SJSA1 (cell line): ENCODE measurements at regions not wholly inside any gene's neighbourhood (a gene's known extent, or its start where the extent isn't known, plus 50 kb on each side); places are given as distances from the start of the nearest gene placed in this dataset.
A peak's percentile ranks its signal among the peaks of the same experiment; 100 is the strongest.

Source experiments
- DNase-seq, 2 experiments: peaks; one replicate each; pipeline ENCODE4 v3.0.0-alpha.2; 2015 to 2020; ENCODE audit warnings: low spot score in 2 of 2, low read depth in 1 of 2
- H3K27ac ChIP-seq: fragments of 250-450 bp; sonication (Bioruptor Pico); 2 replicates; pipeline ENCODE4 v1.5.1; 2020; ENCODE audit warnings: mild to moderate bottlenecking, moderate library complexity
- H3K27me3 ChIP-seq: fragments of 250-450 bp; sonication (Bioruptor Pico); replicated peaks from 2 replicates; pipeline ENCODE4 v1.5.1; 2020; ENCODE audit warnings: mild to moderate bottlenecking, moderate library complexity
- H3K36me3 ChIP-seq: fragments of 250-450 bp; sonication (Bioruptor Pico); 2 replicates; pipeline ENCODE4 v1.5.1; 2020; ENCODE audit warnings: mild to moderate bottlenecking
- H3K4me1 ChIP-seq: fragments of 250-450 bp; sonication (Bioruptor Pico); replicated peaks from 2 replicates; pipeline ENCODE4 v1.6.1; 2021; ENCODE audit warnings: mild to moderate bottlenecking
- H3K4me3 ChIP-seq: fragments of 250-450 bp; sonication (Bioruptor Pico); 2 replicates; pipeline ENCODE4 v1.5.1; 2020; ENCODE audit warnings: mild to moderate bottlenecking
- H3K9me3 ChIP-seq: fragments of 250-450 bp; sonication (Bioruptor Pico); replicated peaks from 2 replicates; pipeline ENCODE4 v1.5.1; 2020; ENCODE audit warnings: mild to moderate bottlenecking

- Histone ChIP-seq H3K4me3 (no peak overlapping the region), H3K36me3 (no peaks in the 10 kb centered on the region), H3K4me1 (peaks cover 14% of the 10 kb centered on the region), H3K27ac (peak overlapping the region; percentile 82), H3K9me3 (no peaks in the 10 kb centered on the region), H3K27me3 (no peaks in the 10 kb centered on the region)
- peak; percentile 68 to 74 for DNase-seq
These were observed 87.2 kb upstream of the TBL1XR1 start for GRCh38 chr3:177284383-177284881.

DNA sequence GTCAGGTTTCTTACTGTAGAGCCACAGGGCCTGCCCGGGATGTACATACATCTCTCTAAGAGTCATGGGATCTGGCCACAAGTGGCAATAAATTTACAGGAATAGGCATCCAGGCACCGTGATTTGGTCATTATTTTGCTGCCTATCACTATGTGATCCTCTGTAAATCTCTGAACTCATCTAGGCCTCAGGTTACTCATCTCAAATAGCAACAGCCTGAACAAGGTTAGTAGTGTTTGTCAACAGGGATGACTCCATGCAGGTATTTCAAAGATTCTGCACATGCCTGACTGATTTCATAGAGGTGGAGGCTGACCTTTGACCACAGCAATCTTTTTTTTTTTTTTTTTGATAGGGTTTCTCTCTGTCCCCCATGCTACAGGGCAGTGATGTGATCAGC lies 88.8 kb upstream of the TBL1XR1 start:
- Histone ChIP-seq H3K4me3 (no peak overlapping the region), H3K27me3 (no peaks in the 10 kb centered on the region), H3K4me1 (peaks cover 14% of the 10 kb centered on the region), H3K36me3 (no peaks in the 10 kb centered on the region), H3K27ac (no peak overlapping the region), H3K9me3 (no peaks in the 10 kb centered on the region)
- no peak for DNase-seq

DNA sequence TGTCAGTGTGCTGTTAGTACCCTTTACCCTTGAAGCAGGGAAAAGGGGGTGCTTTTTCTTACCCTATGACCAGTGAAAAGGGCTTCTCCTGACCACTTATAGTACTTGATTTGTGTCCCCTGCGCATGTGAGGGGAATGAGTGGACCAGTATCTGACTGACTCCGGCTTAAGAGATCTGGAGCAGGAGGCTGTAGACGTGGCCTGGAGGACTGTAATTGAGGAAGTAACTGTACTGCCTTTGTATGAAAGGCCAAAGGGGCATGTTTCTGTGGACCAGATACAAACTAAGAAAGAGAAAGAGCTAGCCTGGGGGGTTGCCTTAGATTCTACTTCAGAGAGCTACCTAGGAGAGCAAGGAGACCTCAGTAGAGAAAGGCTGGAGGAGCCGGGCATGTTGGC lies 89.9 kb upstream of the TBL1XR1 start:
- DNase-seq = no peak
- Histone ChIP-seq H3K4me1 (peaks cover 14% of the 10 kb centered on the region), H3K4me3 (no peak overlapping the region), H3K27ac (no peak overlapping the region), H3K27me3 (no peaks in the 10 kb centered on the region), H3K36me3 (no peaks in the 10 kb centered on the region), H3K9me3 (no peaks in the 10 kb centered on the region)

- Histone ChIP-seq H3K9me3 (no peaks in the 10 kb centered on the region), H3K27ac (no peak overlapping the region), H3K4me1 (no peaks in the 10 kb centered on the region), H3K36me3 (no peaks in the 10 kb centered on the region), H3K4me3 (no peak overlapping the region), H3K27me3 (no peaks in the 10 kb centered on the region)
- DNase-seq = no peak
These were observed 93.4 kb upstream of the TBL1XR1 start for GRCh38 chr3:177290633-177291032.

DNA sequence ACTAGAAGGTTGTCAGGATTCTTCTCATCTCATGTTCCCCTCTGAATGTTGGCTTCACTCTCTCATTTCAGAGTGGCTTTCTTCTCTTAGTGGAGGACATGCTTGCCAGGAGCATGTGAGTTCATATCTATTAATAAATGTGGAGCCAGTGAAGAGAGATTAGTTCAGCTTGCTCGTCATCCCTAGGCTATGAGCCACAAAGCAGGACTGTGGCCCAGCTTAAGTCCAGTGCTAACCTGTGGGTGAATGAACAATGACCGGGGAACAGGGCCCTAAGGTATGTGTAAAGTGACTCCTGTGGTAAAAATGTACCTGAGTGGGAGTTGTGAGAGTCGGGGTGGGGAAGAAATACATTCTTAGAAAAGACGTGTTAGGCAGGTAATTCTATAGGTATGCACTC lies 96.9 kb upstream of the TBL1XR1 start:
- no peaks in the 10 kb centered on the region for H3K27me3 ChIP-seq
- no peak overlapping the region for H3K27ac ChIP-seq
- H3K4me3 ChIP-seq = no peak overlapping the region
- H3K4me1 ChIP-seq = no peaks in the 10 kb centered on the region
- no peaks in the 10 kb centered on the region for H3K9me3 ChIP-seq
- H3K36me3 ChIP-seq = no peaks in the 10 kb centered on the region
- DNase-seq = no peak

- no peak overlapping the region for H3K27ac ChIP-seq
- no peaks in the 10 kb centered on the region for H3K4me1 ChIP-seq
- no peak for DNase-seq
These were observed 97.8 kb upstream of the TBL1XR1 start for GRCh38 chr3:177295116-177295515.

DNA sequence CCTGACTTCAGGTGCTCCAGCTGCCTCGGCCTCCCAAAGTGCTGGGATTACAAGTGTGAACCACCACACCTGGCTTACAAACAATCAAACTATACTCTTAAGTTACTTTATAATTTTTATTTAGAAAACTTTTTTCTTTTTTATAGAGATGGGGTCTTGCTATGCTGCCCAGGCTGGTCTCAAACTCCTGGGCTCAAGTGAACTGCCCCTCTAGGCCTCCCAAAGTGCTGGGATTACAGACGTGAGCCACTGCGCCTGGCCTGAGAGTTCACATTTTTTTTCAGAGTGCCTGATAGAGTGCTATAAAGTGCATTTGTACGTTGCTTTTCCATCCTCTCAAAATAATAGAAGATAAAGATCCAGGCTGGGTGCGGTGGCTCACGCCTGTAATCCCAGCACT lies 102.0 kb upstream of the TBL1XR1 start:
- Histone ChIP-seq H3K27me3 (no peaks in the 10 kb centered on the region), H3K27ac (no peak overlapping the region), H3K36me3 (no peaks in the 10 kb centered on the region), H3K4me1 (no peaks in the 10 kb centered on the region), H3K9me3 (no peaks in the 10 kb centered on the region), H3K4me3 (no peak overlapping the region)
- DNase-seq = no peak

More at GRCh38 chr3:177295116-177295515, 97.8 kb upstream of the TBL1XR1 start:
- Histone ChIP-seq H3K9me3 (no peaks in the 10 kb centered on the region), H3K36me3 (no peaks in the 10 kb centered on the region), H3K27me3 (no peaks in the 10 kb centered on the region), H3K4me3 (no peak overlapping the region)

DNA sequence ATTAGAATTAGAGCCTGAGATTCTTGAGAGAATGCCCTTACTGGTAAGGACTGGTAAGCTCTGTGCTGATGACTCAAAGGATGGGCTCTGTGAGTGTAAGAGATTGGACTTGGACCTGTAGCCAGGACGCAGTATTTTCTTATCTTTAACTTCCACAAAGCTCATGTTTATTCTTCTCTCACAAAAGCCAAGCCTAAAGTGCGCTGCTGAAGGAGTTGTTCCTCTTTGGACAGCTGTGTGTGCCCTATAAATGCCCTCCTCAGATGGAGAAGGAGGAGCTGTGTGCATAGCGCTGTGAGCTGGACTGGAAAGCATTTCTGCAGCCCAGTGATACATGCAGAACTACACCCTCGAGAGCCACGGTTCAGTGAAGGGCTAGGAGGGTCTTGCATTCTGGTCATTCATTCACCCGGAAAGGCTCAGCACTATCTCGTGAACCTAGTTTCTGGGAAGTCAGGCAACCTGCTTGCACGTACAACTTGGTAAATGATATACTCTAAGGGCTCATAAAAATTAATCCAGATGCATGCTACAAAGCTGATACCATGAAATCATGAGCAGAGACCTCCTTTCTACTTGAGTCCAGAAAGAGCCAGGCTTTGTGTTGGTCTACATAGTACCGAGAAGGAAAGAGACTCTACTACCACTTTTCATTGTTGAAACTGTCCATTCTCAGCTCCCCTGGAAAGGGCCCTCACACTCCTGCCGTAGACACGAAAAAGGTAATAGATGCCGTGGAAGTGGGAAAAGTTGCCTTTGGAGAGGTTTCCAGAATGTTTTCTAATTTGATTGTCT lies 103.0 kb upstream of the TBL1XR1 start:
- Histone ChIP-seq H3K4me3 (no peak overlapping the region), H3K27me3 (no peaks in the 10 kb centered on the region), H3K27ac (no peak overlapping the region), H3K4me1 (no peaks in the 10 kb centered on the region), H3K9me3 (no peaks in the 10 kb centered on the region), H3K36me3 (no peaks in the 10 kb centered on the region)
- DNase-seq = no peak

DNA sequence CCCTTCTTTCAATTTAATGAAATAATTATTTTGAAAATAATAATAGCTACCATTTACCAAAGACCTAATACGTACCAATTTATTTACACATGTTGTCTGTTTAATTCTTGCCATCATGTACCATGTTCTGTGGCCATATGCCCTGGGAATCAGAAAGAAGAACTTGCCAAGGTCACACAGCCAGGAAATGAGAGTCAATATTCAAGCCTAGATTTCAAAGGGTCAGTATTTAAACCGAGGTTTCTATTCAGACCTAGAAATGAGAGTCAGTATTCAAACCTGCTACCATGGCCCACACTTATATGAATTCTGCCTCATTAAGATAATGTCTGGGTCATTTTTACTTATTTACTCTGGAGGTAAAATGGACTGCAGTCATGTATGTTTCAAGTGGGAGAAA lies 103.6 kb upstream of the TBL1XR1 start:
- Histone ChIP-seq H3K36me3 (no peaks in the 10 kb centered on the region), H3K4me3 (no peak overlapping the region), H3K27me3 (no peaks in the 10 kb centered on the region), H3K9me3 (no peaks in the 10 kb centered on the region), H3K27ac (no peak overlapping the region), H3K4me1 (no peaks in the 10 kb centered on the region)
- DNase-seq = no peak

DNA sequence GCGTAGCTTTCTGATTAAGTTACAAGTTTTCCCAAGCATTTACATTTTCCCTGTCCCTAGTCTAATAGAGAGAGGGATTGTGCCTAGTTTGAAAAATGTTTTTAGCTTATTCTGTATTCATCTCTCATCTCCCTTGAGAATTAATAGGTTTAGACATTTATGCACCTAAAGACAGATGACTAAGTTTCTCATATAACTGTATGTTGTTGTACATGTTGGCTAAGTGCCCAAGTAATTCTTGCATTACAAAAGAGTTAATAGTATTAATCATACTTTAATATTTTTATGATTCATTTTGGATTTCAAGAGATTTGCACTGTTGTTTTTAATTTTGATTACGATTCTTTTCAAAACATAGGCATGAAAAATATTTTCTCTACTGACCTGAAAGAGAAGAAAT lies 109.0 kb upstream of the TBL1XR1 start:
- no peak for DNase-seq
- no peaks in the 10 kb centered on the region for H3K27me3 ChIP-seq

GRCh38 chr3:177307391-177307790 lies 110.1 kb upstream of the TBL1XR1 start:
- Histone ChIP-seq H3K27ac (no peak overlapping the region), H3K4me1 (no peaks in the 10 kb centered on the region), H3K27me3 (no peaks in the 10 kb centered on the region), H3K4me3 (no peak overlapping the region), H3K9me3 (no peaks in the 10 kb centered on the region), H3K36me3 (no peaks in the 10 kb centered on the region)
- DNase-seq = no peak

More for the DNA sequence above, 109.0 kb upstream of the TBL1XR1 start:
- Histone ChIP-seq H3K36me3 (no peaks in the 10 kb centered on the region), H3K27ac (no peak overlapping the region), H3K4me1 (no peaks in the 10 kb centered on the region), H3K9me3 (no peaks in the 10 kb centered on the region), H3K4me3 (no peak overlapping the region)

DNA sequence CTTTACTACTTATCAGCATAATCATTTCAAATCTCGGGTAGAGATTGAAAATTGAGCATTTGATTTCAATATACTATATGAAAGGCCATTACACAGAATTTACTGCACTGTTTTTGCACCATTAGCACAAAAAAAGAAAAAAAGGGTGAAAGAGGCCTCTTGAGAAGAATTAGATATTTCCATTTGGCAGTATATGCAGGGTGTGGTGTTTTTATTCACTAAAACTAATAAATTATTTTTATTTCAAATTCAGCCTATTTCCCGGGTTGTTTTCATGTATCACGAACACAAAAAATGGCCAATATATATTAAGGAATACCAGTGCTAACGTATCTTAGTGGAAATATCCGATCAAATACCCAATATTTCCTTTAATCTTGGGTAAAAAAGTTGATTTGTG lies 110.5 kb upstream of the TBL1XR1 start:
- H3K27ac ChIP-seq = no peak overlapping the region
- H3K36me3 ChIP-seq = no peaks in the 10 kb centered on the region
- no peaks in the 10 kb centered on the region for H3K9me3 ChIP-seq
- no peaks in the 10 kb centered on the region for H3K4me1 ChIP-seq
- no peak overlapping the region for H3K4me3 ChIP-seq
- DNase-seq = no peak
- no peaks in the 10 kb centered on the region for H3K27me3 ChIP-seq

GRCh38 chr3:177308286-177308685 lies 111.0 kb upstream of the TBL1XR1 start:
- no peak overlapping the region for H3K4me3 ChIP-seq
- no peak overlapping the region for H3K27ac ChIP-seq
- DNase-seq = no peak
- H3K4me1 ChIP-seq = no peaks in the 10 kb centered on the region
- no peaks in the 10 kb centered on the region for H3K27me3 ChIP-seq
- no peaks in the 10 kb centered on the region for H3K36me3 ChIP-seq
- H3K9me3 ChIP-seq = no peaks in the 10 kb centered on the region

DNA sequence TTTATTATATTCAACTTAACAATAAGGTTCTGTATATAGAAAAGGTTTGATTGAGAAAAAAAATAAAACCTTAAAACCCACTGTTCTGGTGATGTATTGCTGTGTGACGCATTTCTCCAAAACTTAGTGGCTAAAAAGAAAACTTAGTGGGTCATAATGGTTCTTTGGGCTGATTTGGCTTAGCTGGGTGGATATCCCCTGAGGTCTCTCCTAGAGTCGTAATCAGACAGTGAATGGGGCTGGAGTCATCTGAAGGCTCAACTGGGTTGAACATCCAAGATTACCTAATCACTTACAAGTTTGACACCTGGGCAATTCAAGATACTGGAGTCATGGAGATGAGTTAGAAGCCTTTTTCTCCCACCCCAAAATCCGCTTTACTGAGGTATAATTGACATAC lies 111.6 kb upstream of the TBL1XR1 start:
- no peak for DNase-seq
- no peak overlapping the region for H3K27ac ChIP-seq
- no peaks in the 10 kb centered on the region for H3K4me1 ChIP-seq
- H3K27me3 ChIP-seq = no peaks in the 10 kb centered on the region
- no peaks in the 10 kb centered on the region for H3K9me3 ChIP-seq
- H3K36me3 ChIP-seq = no peaks in the 10 kb centered on the region
- H3K4me3 ChIP-seq = no peak overlapping the region

- H3K36me3 ChIP-seq = no peaks in the 10 kb centered on the region
- no peak for DNase-seq
- H3K27ac ChIP-seq = no peak overlapping the region
- no peaks in the 10 kb centered on the region for H3K4me1 ChIP-seq
- H3K27me3 ChIP-seq = no peaks in the 10 kb centered on the region
- no peak overlapping the region for H3K4me3 ChIP-seq
- H3K9me3 ChIP-seq = no peaks in the 10 kb centered on the region
These were observed 115.2 kb upstream of the TBL1XR1 start for GRCh38 chr3:177312491-177312890.
